ENCODE measurements at regions not wholly inside any gene's neighbourhood (a gene's known extent, or its start where the extent isn't known, plus 50 kb on each side); places are given as distances from the start of the nearest gene placed in this dataset.

GRCh38 chr3:190222916-190223315 lies 99.3 kb downstream of the CLDN1 start:
- peaks cover 3% of the 10 kb centered on the region; the same call in 1 of the 3 replicates for H3K36me3 Mint-ChIP-seq (ENCODE audit: low read depth)
- DNase-seq (ENCODE audit: low spot score): no peak
- H3K27me3 Mint-ChIP-seq (ENCODE audit: insufficient read depth, low read depth, poor library complexity): peaks cover 3% of the 10 kb centered on the region
- Histone ChIP-seq H3K36me3 (ENCODE audit: insufficient read depth) (no peaks in the 10 kb centered on the region), H4K20me1 (replicated peaks; ENCODE audit: insufficient read depth) (no peaks in the 10 kb centered on the region), H3K4me2 (no peak overlapping the region), H3K27me3 (ENCODE audit: insufficient read depth) (no peaks in the 10 kb centered on the region), H3F3A (replicated peaks; ENCODE audit: low read depth) (no peaks in the 10 kb centered on the region), H3K79me2 (replicated peaks; ENCODE audit: insufficient read depth) (no peaks in the 10 kb centered on the region), H2AFZ (no peak overlapping the region), H3K4me3 (no peak overlapping the region), H3K4me1 (ENCODE audit: insufficient read depth) (no peaks in the 10 kb centered on the region), H3K9me2 (ENCODE audit: insufficient read depth) (peaks cover 3% of the 10 kb centered on the region; the same call in 1 of the 2 replicates), H3K27ac (ENCODE audit: low read depth) (no peak overlapping the region)
- no peak overlapping the region for H3K4me3 Mint-ChIP-seq
- H3K4me1 Mint-ChIP-seq: no peaks in the 10 kb centered on the region; the same call in 2 of the 3 replicates
- no peak for TF ChIP-seq ZNF114 (CRISPR knock-in tag; IDR thresholded peaks at IDR 0.05)
- no peak for TF ChIP-seq STAT1 (IDR thresholded peaks at IDR 0.05; ENCODE audit: unreplicated experiment)
- TF ChIP-seq REST (IDR thresholded peaks at IDR 0.05; ENCODE audit: unreplicated experiment): no peak
- no peak for TF ChIP-seq JUNB (IDR thresholded peaks at IDR 0.05; ENCODE audit: unreplicated experiment)
- no peak for TF ChIP-seq EZH2 (IDR thresholded peaks at IDR 0.05; ENCODE audit: low read depth, unreplicated experiment)
- TF ChIP-seq POLR2AphosphoS5 (IDR thresholded peaks at IDR 0.05; ENCODE audit: low read depth): no peak
- TF ChIP-seq ETS1 (IDR thresholded peaks at IDR 0.05): no peak
- no peak for TF ChIP-seq ZNF462 (CRISPR knock-in tag; IDR thresholded peaks at IDR 0.05)
- TF ChIP-seq CREB1 (CRISPR knock-in tag; IDR thresholded peaks at IDR 0.05; ENCODE audit: low read depth): no peak
- TF ChIP-seq CTCF (conservative IDR thresholded peaks at IDR 0.05; ENCODE audit: low read depth in 2 of 2): no peak
- TF ChIP-seq NANOG (IDR thresholded peaks at IDR 0.05; ENCODE audit: borderline replicate concordance): no peak
- no peak for TF ChIP-seq ZNF331 (CRISPR knock-in tag; IDR thresholded peaks at IDR 0.05; ENCODE audit: low read depth)
- no peak for TF ChIP-seq EZH2phosphoT487 (IDR thresholded peaks at IDR 0.05; ENCODE audit: unreplicated experiment)
- no peak overlapping the region for H3K27ac Mint-ChIP-seq
- peaks cover 7% of the 10 kb centered on the region; the same call in 2 of the 3 replicates for H3K9me3 Mint-ChIP-seq
- ATAC-seq: no peak
